Kidney (tissue), 13 donors: ENCODE measurements at regions not wholly inside any gene's neighbourhood (a gene's known extent, or its start where the extent isn't known, plus 50 kb on each side); places are given as distances from the start of the nearest gene placed in this dataset.

ENCODE experiments used
- DNase-seq, 5 donors: peaks; one replicate each; pipeline ENCODE4 v3.0.0-alpha.2; 2013 to 2020
- FAIRE-seq: peaks from 2 replicates; lab custom pipeline; 2012; peaks lifted over from hg19 to GRCh38; lab: Jason Lieb, UNC
- H3K27ac ChIP-seq, 2 donors: one replicate each; pipeline ENCODE4 v1.7.0; 2013; ENCODE audit warnings: low read depth in 2 of 2, low read length in 2 of 2, inconsistent platforms in 1 of 2
- H3K27me3 ChIP-seq: one replicate; pipeline ENCODE4 v1.7.1; 2013; ENCODE audit warnings: low read length, inconsistent platforms; ENCODE audit not compliant: control insufficient read depth, insufficient read depth
- H3K36me3 ChIP-seq, 3 donors: one replicate each; pipeline versions ENCODE4 v1.7.0 to v1.7.1; 2013; ENCODE audit warnings: low read length in 3 of 3, control low read depth in 1 of 3, inconsistent platforms in 1 of 3; ENCODE audit not compliant: insufficient read depth in 3 of 3, control insufficient read depth in 2 of 3
- H3K4me1 ChIP-seq, 3 donors: one replicate each; pipeline versions ENCODE4 v1.7.0 to v1.7.1; 2013; ENCODE audit warnings: low read length in 3 of 3, inconsistent platforms in 1 of 3, low read depth in 1 of 3; ENCODE audit not compliant: control insufficient read depth in 2 of 3, insufficient read depth in 2 of 3
- H3K4me3 ChIP-seq, 3 donors: one replicate each; pipeline versions ENCODE4 v1.7.0 to v1.8.1; 2013; ENCODE audit warnings: low read length in 3 of 3, control low read depth in 1 of 3, inconsistent platforms in 1 of 3
- H3K9ac ChIP-seq, 3 donors: one replicate each; pipeline versions ENCODE4 v1.7.0 to v1.7.1; 2013; ENCODE audit warnings: low read length in 3 of 3, control low read depth in 1 of 3, inconsistent platforms in 1 of 3
- H3K9me3 ChIP-seq, 3 donors: one replicate each; pipeline versions ENCODE4 v1.7.0 to v1.7.1; 2013; ENCODE audit warnings: low read length in 3 of 3, control low read depth in 1 of 3, inconsistent platforms in 1 of 3; ENCODE audit not compliant: control insufficient read depth in 2 of 3, insufficient read depth in 1 of 3
- CTCF ChIP-seq: IDR thresholded peaks from 3 replicates; pipeline ENCODE4 v1.5.1; 2012; ENCODE audit warnings: mild to moderate bottlenecking, moderate library complexity, borderline replicate concordance; ENCODE audit not compliant: insufficient read depth; ENCODE audit errors: extremely low read depth
- intact Hi-C: fragments of 100-400 bp; cut with DNase I; formaldehyde crosslinking; loops from one replicate; pipeline ENCODE4 v1.11.1; 2022
- donor health status: control.
- donor health status: control.
- donor health status: control.
- donor health status: control.
- donor health status: control.
- donor health status: DM: yes; HTN: yes; CAD: no.
- donor health status: Normal renal cell carcinoma (clear cell type).

GRCh38 chr14:40312296-40312695 lies 880.1 kb upstream of the FBXO33 start:
- intact Hi-C loops, result no loop called here
- H3K36me3 ChIP-seq, result no peaks in the 10 kb centered on the region
- no peak for DNase-seq
- H3K4me3 ChIP-seq, result no peak overlapping the region
- no peak overlapping the region for H3K27ac ChIP-seq
- H3K27me3 ChIP-seq, result no peaks in the 10 kb centered on the region
- TF ChIP-seq CTCF, result no peak
- H3K9me3 ChIP-seq, result no peaks in the 10 kb centered on the region
- H3K4me1 ChIP-seq, result no peaks in the 10 kb centered on the region
- no peak for FAIRE-seq
- H3K9ac ChIP-seq, result no peak overlapping the region

GRCh38 chr14:40309124-40309523 lies 876.9 kb upstream of the FBXO33 start:
- no peak for FAIRE-seq

GRCh38 chr14:40308240-40308639 lies 876.0 kb upstream of the FBXO33 start:
- Histone ChIP-seq H3K4me3 (no peak overlapping the region), H3K9ac (no peak overlapping the region), H3K36me3 (no peaks in the 10 kb centered on the region), H3K4me1 (no peaks in the 10 kb centered on the region), H3K27ac (no peak overlapping the region), H3K27me3 (no peaks in the 10 kb centered on the region), H3K9me3 (no peaks in the 10 kb centered on the region)
- TF ChIP-seq CTCF, result no peak
- DNase-seq, result no peak
- FAIRE-seq, result no peak
- intact Hi-C loops, result no loop called here

More at GRCh38 chr14:40309124-40309523, 876.9 kb upstream of the FBXO33 start:
- TF ChIP-seq CTCF, result no peak
- no peaks in the 10 kb centered on the region for H3K36me3 ChIP-seq
- no peak overlapping the region for H3K4me3 ChIP-seq
- intact Hi-C loops, result no loop called here
- H3K27me3 ChIP-seq, result no peaks in the 10 kb centered on the region
- H3K4me1 ChIP-seq, result no peaks in the 10 kb centered on the region
- no peak for DNase-seq
- H3K9ac ChIP-seq, result no peak overlapping the region
- H3K27ac ChIP-seq, result no peak overlapping the region
- no peaks in the 10 kb centered on the region for H3K9me3 ChIP-seq

- no peak overlapping the region for H3K27ac ChIP-seq
- H3K9ac ChIP-seq, result no peak overlapping the region
- no peak for FAIRE-seq
- no peak overlapping the region for H3K4me3 ChIP-seq
- no peaks in the 10 kb centered on the region for H3K36me3 ChIP-seq
- H3K4me1 ChIP-seq, result no peaks in the 10 kb centered on the region
- TF ChIP-seq CTCF, result no peak
- H3K27me3 ChIP-seq, result no peaks in the 10 kb centered on the region
- intact Hi-C loops, result no loop called here
- H3K9me3 ChIP-seq, result no peaks in the 10 kb centered on the region
- no peak for DNase-seq
Observed at GRCh38 chr14:40296821-40297220, 864.6 kb upstream of the FBXO33 start.
